Vagina (tissue), 2 donors: ENCODE measurements at regions not wholly inside any gene's neighbourhood (a gene's known extent, or its start where the extent isn't known, plus 50 kb on each side); places are given as distances from the start of the nearest gene placed in this dataset.

Source experiments
- DNase-seq, 2 donors: peaks; one replicate each; pipeline ENCODE4 v3.0.0-alpha.2; 2017; ENCODE audit errors: extremely low spot score in 2 of 2
- H3K27ac ChIP-seq: fragments of 200-600 bp; sonication (generic); one replicate; pipeline ENCODE4 v1.5.1; 2019
- H3K27me3 ChIP-seq: fragments of 200-600 bp; sonication (generic); one replicate; pipeline ENCODE4 v1.5.1; 2019
- H3K36me3 ChIP-seq, 2 donors: fragments of 200-600 bp; sonication (generic); one replicate each; pipeline ENCODE4 v1.5.1; 2017 to 2019
- H3K4me1 ChIP-seq: fragments of 200-600 bp; sonication (generic); one replicate; pipeline ENCODE4 v1.5.1; 2019
- H3K4me3 ChIP-seq, 2 donors: fragments of 200-600 bp; sonication (generic); 1 replicate in 1 of 2; 2 replicates in 1 of 2; pipeline ENCODE4 v1.5.1; 2016 to 2019
- H3K9me3 ChIP-seq: fragments of 200-600 bp; sonication (generic); one replicate; pipeline ENCODE4 v1.5.1; 2019
- POLR2A ChIP-seq, 2 donors: fragments of 450-650 bp; IDR thresholded peaks; one replicate each; pipeline ENCODE4 v1.6.1; 2017; ENCODE audit warnings: antibody characterized with exemption in 2 of 2, mild to moderate bottlenecking in 2 of 2, moderate library complexity in 2 of 2
- POLR2AphosphoS5 ChIP-seq, 2 donors: sonication (generic); formaldehyde crosslinking; IDR thresholded peaks; one replicate each; pipeline ENCODE4 v1.9.0; 2017; ENCODE audit warnings: antibody characterized with exemption in 2 of 2, mild to moderate bottlenecking in 2 of 2, low read depth in 1 of 2; ENCODE audit not compliant: insufficient read depth in 1 of 2
- intact Hi-C: fragments of 100-400 bp; cut with DNase I; formaldehyde crosslinking; loops from one replicate; pipeline ENCODE4 v1.15.1; 2023
- TF ChIP-seq, protein P1 (sequence below), 3 experiments: fragments of 450-650 bp in 2 of 3; fragments of 200-600 bp in 1 of 3; sonication (generic) in 1 of 3; IDR thresholded peaks; one replicate each; pipeline ENCODE4 v1.5.1; 2017 to 2019; ENCODE audit warnings: antibody characterized with exemption in 3 of 3, mild to moderate bottlenecking in 2 of 3, moderate library complexity in 2 of 3

DNA sequence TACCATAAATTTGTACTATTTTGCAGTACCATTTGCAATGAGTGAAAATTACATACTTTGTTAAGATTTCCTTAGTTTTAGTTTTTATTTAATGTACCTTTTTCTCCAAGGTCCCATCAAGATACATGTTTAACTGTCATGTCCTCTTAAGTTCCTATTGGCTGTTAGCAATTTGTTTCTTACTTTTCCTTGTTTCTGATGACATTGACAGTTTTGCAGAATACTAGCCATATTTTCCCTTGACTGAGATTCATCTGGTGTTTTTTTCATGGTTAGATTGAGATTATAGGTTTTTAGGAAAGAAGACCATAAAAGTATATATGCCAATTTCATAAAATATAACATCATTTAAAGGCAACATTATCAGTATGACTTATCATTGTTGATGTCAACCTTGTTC, 376.8 kb upstream of the STEAP1 start:
- no peak overlapping the region for H3K27ac ChIP-seq
- H3K27me3 ChIP-seq, result no peaks in the 10 kb centered on the region
- no peak overlapping the region for H3K4me3 ChIP-seq
- no peak for DNase-seq
- intact Hi-C loops, result no loop called here
- TF ChIP-seq POLR2AphosphoS5 (IDR thresholded peaks at IDR 0.05; ENCODE audit: insufficient read depth in 1 of 2, low read depth in 1 of 2), result no peak
- no peak for TF ChIP-seq POLR2A (IDR thresholded peaks at IDR 0.05)
- TF ChIP-seq, protein P1, sequence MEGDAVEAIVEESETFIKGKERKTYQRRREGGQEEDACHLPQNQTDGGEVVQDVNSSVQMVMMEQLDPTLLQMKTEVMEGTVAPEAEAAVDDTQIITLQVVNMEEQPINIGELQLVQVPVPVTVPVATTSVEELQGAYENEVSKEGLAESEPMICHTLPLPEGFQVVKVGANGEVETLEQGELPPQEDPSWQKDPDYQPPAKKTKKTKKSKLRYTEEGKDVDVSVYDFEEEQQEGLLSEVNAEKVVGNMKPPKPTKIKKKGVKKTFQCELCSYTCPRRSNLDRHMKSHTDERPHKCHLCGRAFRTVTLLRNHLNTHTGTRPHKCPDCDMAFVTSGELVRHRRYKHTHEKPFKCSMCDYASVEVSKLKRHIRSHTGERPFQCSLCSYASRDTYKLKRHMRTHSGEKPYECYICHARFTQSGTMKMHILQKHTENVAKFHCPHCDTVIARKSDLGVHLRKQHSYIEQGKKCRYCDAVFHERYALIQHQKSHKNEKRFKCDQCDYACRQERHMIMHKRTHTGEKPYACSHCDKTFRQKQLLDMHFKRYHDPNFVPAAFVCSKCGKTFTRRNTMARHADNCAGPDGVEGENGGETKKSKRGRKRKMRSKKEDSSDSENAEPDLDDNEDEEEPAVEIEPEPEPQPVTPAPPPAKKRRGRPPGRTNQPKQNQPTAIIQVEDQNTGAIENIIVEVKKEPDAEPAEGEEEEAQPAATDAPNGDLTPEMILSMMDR (IDR thresholded peaks at IDR 0.05), result no peak
- no peaks in the 10 kb centered on the region for H3K36me3 ChIP-seq
- no peaks in the 10 kb centered on the region for H3K9me3 ChIP-seq
- no peaks in the 10 kb centered on the region for H3K4me1 ChIP-seq

DNA sequence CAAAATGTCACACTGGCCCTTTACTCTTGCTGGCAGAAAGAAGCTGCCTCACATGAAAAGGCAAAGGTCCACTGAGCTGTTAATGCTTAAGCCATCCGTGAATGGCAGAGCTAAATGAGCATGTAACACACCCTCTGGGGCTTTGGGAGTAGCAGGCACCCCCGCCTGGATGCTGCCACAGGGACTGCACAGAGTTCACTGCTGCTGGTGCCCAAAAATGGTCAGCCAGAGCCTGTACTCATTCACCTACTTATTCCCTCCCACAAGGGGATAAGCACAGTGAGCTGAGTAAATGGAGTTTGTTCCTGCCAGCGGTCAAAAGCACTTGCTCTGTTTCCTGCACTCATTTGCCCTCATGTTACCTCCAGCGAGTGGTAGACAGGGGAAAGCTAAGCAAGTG, 374.0 kb upstream of the STEAP1 start:
- H3K27ac ChIP-seq, result no peak overlapping the region
- TF ChIP-seq POLR2A (IDR thresholded peaks at IDR 0.05) (no peak), POLR2AphosphoS5 (IDR thresholded peaks at IDR 0.05; ENCODE audit: insufficient read depth in 1 of 2, low read depth in 1 of 2) (no peak)
- TF ChIP-seq, protein P1 (IDR thresholded peaks at IDR 0.05), result no peak
- intact Hi-C loops, result no loop called here

DNA sequence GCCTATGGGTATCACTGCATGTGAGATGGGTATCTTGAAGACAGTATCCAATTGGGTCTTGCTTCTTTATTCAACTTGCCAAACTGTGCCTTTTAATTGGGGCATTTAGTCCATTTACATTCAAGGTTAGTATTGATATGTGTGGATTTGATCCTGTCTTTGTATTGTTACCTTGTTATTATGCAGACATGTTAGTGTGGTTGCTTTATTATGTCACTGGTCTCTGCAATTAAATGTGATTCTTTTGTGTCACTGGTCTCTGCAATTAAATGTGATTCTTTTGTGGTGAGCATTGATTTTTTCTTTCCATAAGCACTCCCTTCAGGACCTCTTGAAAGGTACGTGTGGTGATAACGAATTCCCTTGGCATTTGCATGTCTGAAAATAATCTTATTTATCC, 357.8 kb upstream of the STEAP1 start:
- H3K4me1 ChIP-seq, result no peaks in the 10 kb centered on the region
- no peaks in the 10 kb centered on the region for H3K9me3 ChIP-seq
- H3K4me3 ChIP-seq, result no peak overlapping the region
- H3K36me3 ChIP-seq, result no peaks in the 10 kb centered on the region
- H3K27ac ChIP-seq, result no peak overlapping the region
- no peaks in the 10 kb centered on the region for H3K27me3 ChIP-seq
- TF ChIP-seq POLR2AphosphoS5 (IDR thresholded peaks at IDR 0.05; ENCODE audit: insufficient read depth in 1 of 2, low read depth in 1 of 2), result no peak
- TF ChIP-seq POLR2A (IDR thresholded peaks at IDR 0.05), result no peak
- TF ChIP-seq, protein P1 (IDR thresholded peaks at IDR 0.05), result no peak
- intact Hi-C loops, result no loop called here
- no peak for DNase-seq

More for the DNA sequence above, 374.0 kb upstream of the STEAP1 start:
- no peak for DNase-seq
- Histone ChIP-seq H3K4me3 (no peak overlapping the region), H3K36me3 (no peaks in the 10 kb centered on the region), H3K9me3 (no peaks in the 10 kb centered on the region), H3K27me3 (no peaks in the 10 kb centered on the region), H3K4me1 (no peaks in the 10 kb centered on the region)

DNA sequence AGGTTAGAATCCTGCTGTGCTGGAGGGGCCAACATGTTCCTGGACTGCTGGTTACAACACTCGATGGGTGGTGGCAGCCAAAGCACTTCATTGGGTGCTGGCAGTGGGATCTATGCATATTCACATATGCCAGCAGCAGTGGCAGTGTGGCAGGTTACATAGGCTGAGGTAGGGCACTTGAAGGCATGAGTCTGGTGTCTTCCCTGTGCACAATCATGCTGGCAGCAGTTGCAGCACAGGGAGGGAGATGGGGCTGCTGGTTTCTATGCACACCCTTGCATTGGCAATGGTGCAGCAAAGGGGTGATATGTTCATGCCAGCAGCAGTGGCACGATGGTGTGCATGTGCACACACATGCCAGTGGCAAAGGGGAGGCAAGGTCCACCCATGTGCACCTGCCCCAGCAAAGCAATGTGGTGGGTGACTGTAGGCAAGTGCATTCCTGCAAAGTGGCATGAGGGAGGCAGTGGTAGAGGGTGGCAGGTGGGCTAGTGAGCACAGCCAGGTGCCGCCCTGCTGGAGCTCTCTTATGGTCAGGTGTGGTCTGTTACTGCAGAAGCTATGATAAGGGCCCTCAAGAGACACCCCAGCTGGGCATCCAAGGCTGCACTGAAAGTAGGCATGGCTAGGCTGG, 356.2 kb upstream of the STEAP1 start:
- no peak overlapping the region for H3K4me3 ChIP-seq
- intact Hi-C loops, result no loop called here
- DNase-seq, result no peak

DNA sequence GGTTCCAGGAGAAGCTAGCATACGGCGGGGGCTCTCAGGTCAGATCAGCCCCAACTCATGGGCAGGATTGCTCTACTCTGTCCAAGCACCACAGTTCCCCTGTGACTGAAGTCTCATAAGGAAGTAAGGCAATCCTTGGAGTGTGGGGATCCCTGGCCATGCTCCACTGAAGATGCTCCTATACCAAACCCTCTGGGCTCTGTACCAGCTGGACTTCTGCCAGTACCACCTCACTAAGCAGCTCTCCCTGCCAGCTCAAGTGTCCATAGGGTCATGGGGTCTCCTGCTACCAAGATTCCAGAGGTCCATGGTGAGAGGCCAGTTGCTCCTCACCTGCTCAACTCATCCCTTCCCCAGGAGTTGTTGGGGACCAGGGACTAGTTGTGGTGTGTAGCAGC, 355.7 kb upstream of the STEAP1 start:
- H3K4me1 ChIP-seq, result no peaks in the 10 kb centered on the region
- no peaks in the 10 kb centered on the region for H3K36me3 ChIP-seq
- TF ChIP-seq POLR2A (IDR thresholded peaks at IDR 0.05), result no peak
- no peak for TF ChIP-seq POLR2AphosphoS5 (IDR thresholded peaks at IDR 0.05; ENCODE audit: insufficient read depth in 1 of 2, low read depth in 1 of 2)
- TF ChIP-seq, protein P1 (IDR thresholded peaks at IDR 0.05), result no peak
- intact Hi-C loops, result no loop called here
- H3K4me3 ChIP-seq, result no peak overlapping the region
- no peaks in the 10 kb centered on the region for H3K9me3 ChIP-seq
- no peaks in the 10 kb centered on the region for H3K27me3 ChIP-seq
- no peak overlapping the region for H3K27ac ChIP-seq
- no peak for DNase-seq

More for the DNA sequence above, 356.2 kb upstream of the STEAP1 start:
- TF ChIP-seq POLR2AphosphoS5 (IDR thresholded peaks at IDR 0.05; ENCODE audit: insufficient read depth in 1 of 2, low read depth in 1 of 2) (no peak), POLR2A (IDR thresholded peaks at IDR 0.05) (no peak)
- TF ChIP-seq, protein P1 (IDR thresholded peaks at IDR 0.05), result no peak
- Histone ChIP-seq H3K27me3 (no peaks in the 10 kb centered on the region), H3K36me3 (no peaks in the 10 kb centered on the region), H3K27ac (no peak overlapping the region), H3K9me3 (no peaks in the 10 kb centered on the region), H3K4me1 (no peaks in the 10 kb centered on the region)
